Muscle layer of colon (tissue), 2 donors: ENCODE measurements at regions not wholly inside any gene's neighbourhood (a gene's known extent, or its start where the extent isn't known, plus 50 kb on each side); places are given as distances from the start of the nearest gene placed in this dataset.
A peak's percentile ranks its signal among the peaks of the same experiment; 100 is the strongest.
"Not testable (repeated sequence)": the region's sequence is repeated elsewhere in the genome, so short reads cannot be mapped to it uniquely, and the experiment has no call there.

ENCODE experiments used
- H3K27ac ChIP-seq: one replicate; pipeline ENCODE4 v1.7.0; 2013; ENCODE audit warnings: low read depth, mild to moderate bottlenecking, low read length, moderate library complexity
- H3K27me3 ChIP-seq, 2 donors: one replicate each; pipeline ENCODE4 v1.7.0; 2013; ENCODE audit warnings: low read length in 2 of 2, mild to moderate bottlenecking in 2 of 2; ENCODE audit not compliant: insufficient read depth in 2 of 2, control insufficient read depth in 1 of 2
- H3K36me3 ChIP-seq: one replicate; pipeline ENCODE4 v1.7.0; 2013; ENCODE audit warnings: mild to moderate bottlenecking, low read length; ENCODE audit not compliant: insufficient read depth
- H3K4me1 ChIP-seq: one replicate; pipeline ENCODE4 v1.7.0; 2013; ENCODE audit warnings: mild to moderate bottlenecking, low read length; ENCODE audit not compliant: insufficient read depth
- H3K4me3 ChIP-seq, 2 donors: one replicate each; pipeline ENCODE4 v1.7.0; 2013; ENCODE audit warnings: low read length in 2 of 2, low read depth in 1 of 2, mild to moderate bottlenecking in 1 of 2, moderate library complexity in 1 of 2
- H3K9ac ChIP-seq: one replicate; pipeline ENCODE4 v1.7.0; 2013; ENCODE audit warnings: low read length
- H3K9me3 ChIP-seq: one replicate; pipeline ENCODE4 v1.7.0; 2013; ENCODE audit warnings: mild to moderate bottlenecking, low read length
- donor health status: abdominal sarcoma.
- donor health status: Adenocarcinoma of cecum.

- H3K27ac ChIP-seq, H3K4me1 ChIP-seq, H3K9ac ChIP-seq, H3K4me3 ChIP-seq, H3K27me3 ChIP-seq, H3K9me3 ChIP-seq, H3K36me3 ChIP-seq: not testable (repeated sequence)
Observed at GRCh38 chr9:41352390-41352789, 163.3 kb upstream of the ZNG1F start.

- H3K9me3 ChIP-seq, H3K9ac ChIP-seq, H3K4me3 ChIP-seq, H3K4me1 ChIP-seq, H3K27ac ChIP-seq, H3K36me3 ChIP-seq, H3K27me3 ChIP-seq: not testable (repeated sequence)
Observed at GRCh38 chr9:41347893-41348292, 158.8 kb upstream of the ZNG1F start.

- not testable (repeated sequence) for H3K27me3 ChIP-seq, H3K27ac ChIP-seq, H3K9me3 ChIP-seq, H3K4me1 ChIP-seq, H3K36me3 ChIP-seq, H3K9ac ChIP-seq, H3K4me3 ChIP-seq
Observed at GRCh38 chr9:41332562-41332961, 143.4 kb upstream of the ZNG1F start.

- not testable (repeated sequence) for H3K9me3 ChIP-seq, H3K27ac ChIP-seq, H3K4me1 ChIP-seq, H3K36me3 ChIP-seq, H3K4me3 ChIP-seq, H3K27me3 ChIP-seq, H3K9ac ChIP-seq
Observed at GRCh38 chr9:41321277-41321676, 132.2 kb upstream of the ZNG1F start.

GRCh38 chr9:41308953-41309352 is 119.8 kb upstream of the ZNG1F start:
- H3K27me3 ChIP-seq, H3K4me1 ChIP-seq, H3K27ac ChIP-seq: not testable (repeated sequence)

GRCh38 chr9:41285744-41286143 is 96.6 kb upstream of the ZNG1F start:
- H3K4me3 ChIP-seq: not testable (repeated sequence)

More at GRCh38 chr9:41308953-41309352, 119.8 kb upstream of the ZNG1F start:
- H3K4me3 ChIP-seq, H3K36me3 ChIP-seq, H3K9me3 ChIP-seq, H3K9ac ChIP-seq: not testable (repeated sequence)

GRCh38 chr9:41280299-41281238 is 91.5 kb upstream of the ZNG1F start:
- H3K27me3 ChIP-seq, H3K4me1 ChIP-seq, H3K4me3 ChIP-seq, H3K36me3 ChIP-seq, H3K9ac ChIP-seq, H3K9me3 ChIP-seq, H3K27ac ChIP-seq: not testable (repeated sequence)

More at GRCh38 chr9:41285744-41286143, 96.6 kb upstream of the ZNG1F start:
- not testable (repeated sequence) for H3K36me3 ChIP-seq, H3K9me3 ChIP-seq, H3K4me1 ChIP-seq, H3K27me3 ChIP-seq, H3K9ac ChIP-seq, H3K27ac ChIP-seq

GRCh38 chr9:41279437-41279836 is 90.3 kb upstream of the ZNG1F start:
- H3K9me3 ChIP-seq, H3K9ac ChIP-seq, H3K4me1 ChIP-seq, H3K27ac ChIP-seq, H3K36me3 ChIP-seq, H3K27me3 ChIP-seq, H3K4me3 ChIP-seq: not testable (repeated sequence)

- H3K4me3 ChIP-seq, H3K36me3 ChIP-seq, H3K27me3 ChIP-seq, H3K27ac ChIP-seq, H3K9me3 ChIP-seq, H3K9ac ChIP-seq, H3K4me1 ChIP-seq: not testable (repeated sequence)
Observed at GRCh38 chr9:41279033-41279432, 89.9 kb upstream of the ZNG1F start.

GRCh38 chr9:41273549-41274267 is 84.6 kb upstream of the ZNG1F start:
- H3K4me1 ChIP-seq, H3K36me3 ChIP-seq, H3K27me3 ChIP-seq, H3K9me3 ChIP-seq, H3K27ac ChIP-seq, H3K4me3 ChIP-seq, H3K9ac ChIP-seq: not testable (repeated sequence)

- H3K9ac ChIP-seq: not testable (repeated sequence)
Observed at GRCh38 chr9:41272879-41273548, 83.9 kb upstream of the ZNG1F start.

More at GRCh38 chr9:41272879-41273548, 83.9 kb upstream of the ZNG1F start:
- H3K4me1 ChIP-seq, H3K9me3 ChIP-seq, H3K36me3 ChIP-seq, H3K27ac ChIP-seq, H3K27me3 ChIP-seq: not testable (repeated sequence)
- H3K4me3 ChIP-seq: peak overlapping the region in 1 of 2 donors; percentile 32
